NCI-H2081 (cell line): ENCODE measurements at regions not wholly inside any gene's neighbourhood (a gene's known extent, or its start where the extent isn't known, plus 50 kb on each side); places are given as distances from the start of the nearest gene placed in this dataset.

Experiments used
- DNase-seq, 2 experiments: peaks; one replicate each; lab custom pipeline; 2025; lab: John Stamatoyannopoulos, UW

GRCh38 chr18:21996351-21996826, 173.0 kb upstream of the GATA6 start:
- no peak for DNase-seq

DNA sequence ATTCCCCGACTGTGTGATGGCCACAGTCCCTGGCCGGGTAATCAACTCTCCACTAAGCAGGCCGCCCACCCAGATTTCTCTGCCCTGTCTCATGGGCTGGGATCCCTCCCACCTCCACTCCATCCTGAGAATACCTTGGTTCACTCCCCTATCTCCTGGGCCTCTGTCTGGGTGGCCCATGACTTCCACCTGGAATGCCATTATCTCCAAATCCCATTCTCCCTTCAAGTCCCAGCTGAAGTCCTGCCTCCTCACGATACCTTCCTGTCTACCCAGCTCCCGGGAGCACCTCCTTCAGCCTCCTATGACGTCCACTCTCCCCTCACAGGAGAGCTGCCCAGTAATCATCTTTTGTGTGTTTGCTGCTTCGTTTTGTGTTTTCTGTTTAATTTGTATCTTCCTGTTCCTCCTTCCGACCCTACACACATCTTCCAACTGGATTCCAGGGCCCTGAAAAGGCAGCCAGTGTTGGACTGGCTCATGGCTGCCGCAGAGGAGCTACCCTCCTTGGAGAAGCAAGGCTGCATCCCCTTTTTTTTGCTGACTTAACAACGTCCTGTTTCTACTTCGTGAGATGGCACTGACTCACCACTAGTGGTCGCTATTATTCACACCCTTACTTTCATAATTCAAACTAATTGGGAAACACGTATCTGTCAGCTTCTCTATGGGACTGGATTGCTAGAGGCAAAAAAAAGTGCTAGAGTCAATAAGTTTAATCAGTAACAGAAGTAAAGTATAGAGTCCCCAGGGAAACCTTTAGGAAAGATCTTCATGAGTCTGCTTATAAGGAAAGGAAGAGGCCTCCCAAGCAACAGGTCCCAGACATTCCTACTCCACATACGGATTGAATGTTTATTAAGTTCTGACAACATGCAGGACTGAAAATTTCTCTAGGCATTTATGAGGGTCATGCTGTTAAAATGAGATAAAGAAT, 171.9 kb upstream of the GATA6 start:
- peak; percentile 23 to 31 for DNase-seq

- DNase-seq: no peak
Observed at GRCh38 chr18:21998486-21998885, 170.9 kb upstream of the GATA6 start.

DNA sequence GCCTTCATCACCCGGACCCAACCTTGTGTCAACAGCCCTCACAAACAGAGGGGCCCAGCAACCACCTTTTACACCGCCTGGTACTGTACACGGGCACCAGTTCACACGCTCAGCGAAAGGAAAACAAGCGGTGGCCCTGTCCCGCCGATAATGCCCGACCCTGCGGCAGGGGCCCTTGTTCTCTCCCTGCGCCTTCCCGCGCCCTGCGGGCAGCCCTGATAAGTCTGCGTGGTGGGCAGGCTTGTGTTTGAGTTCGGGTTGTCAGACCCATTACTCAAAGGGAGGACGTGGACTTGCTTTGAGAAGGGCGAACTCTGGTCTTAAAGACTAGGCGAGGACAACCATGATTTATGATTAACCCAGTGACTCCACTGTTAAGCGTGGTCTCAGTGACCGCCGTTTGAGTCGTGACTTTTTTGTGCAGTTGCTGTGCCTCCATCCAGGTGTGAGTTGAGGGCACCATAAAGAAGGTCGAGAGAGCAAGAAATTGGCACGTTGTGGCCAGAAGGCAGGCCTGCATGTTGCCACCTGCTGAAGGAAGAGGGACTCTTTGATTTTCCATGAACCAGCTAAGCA, 167.4 kb upstream of the GATA6 start:
- no peak for DNase-seq

GRCh38 chr18:22005191-22005841, 164.1 kb upstream of the GATA6 start:
- no peak for DNase-seq

DNA sequence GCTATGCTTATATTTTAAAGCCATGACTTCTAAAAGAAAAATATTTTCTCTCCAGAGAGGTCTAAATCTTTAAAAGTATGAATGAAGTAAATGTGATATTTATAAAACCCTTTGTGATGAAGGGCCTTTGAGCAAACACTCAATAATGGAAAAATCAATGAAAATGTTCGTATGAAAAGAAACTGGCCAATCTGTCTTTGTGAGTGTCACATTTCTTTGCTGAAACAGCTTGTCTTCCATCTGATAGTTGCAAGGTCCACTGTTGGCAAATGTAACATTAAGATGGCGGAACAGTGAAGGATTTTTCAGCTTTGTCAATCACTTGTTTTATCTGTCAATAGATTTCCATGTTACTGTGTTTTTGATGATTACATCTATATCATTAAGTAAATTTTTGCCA, 162.9 kb upstream of the GATA6 start:
- DNase-seq: no peak

- DNase-seq: no peak
Observed at GRCh38 chr18:22009242-22009641, 160.1 kb upstream of the GATA6 start.

DNA sequence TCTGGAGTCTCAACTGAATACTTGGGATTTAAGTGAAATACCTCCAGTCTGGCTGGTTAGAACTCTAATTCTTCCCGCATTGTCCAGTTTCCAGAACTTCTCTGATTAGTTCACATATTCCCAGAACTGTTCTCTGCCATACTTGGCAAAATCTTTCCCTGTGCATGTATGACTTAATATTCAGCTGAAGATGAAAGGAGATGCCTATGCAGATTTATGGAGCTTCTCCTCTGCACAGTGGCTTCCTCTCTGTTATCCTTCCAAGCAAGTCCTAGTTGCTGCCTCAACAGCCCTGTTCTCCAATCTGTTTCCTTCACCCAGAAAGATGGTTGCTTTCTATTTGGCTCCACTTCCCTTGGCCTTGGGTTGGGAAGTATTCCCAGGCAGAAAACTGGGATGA, 155.4 kb upstream of the GATA6 start:
- DNase-seq: no peak

GRCh38 chr18:22015156-22015555, 154.2 kb upstream of the GATA6 start:
- DNase-seq: no peak

DNA sequence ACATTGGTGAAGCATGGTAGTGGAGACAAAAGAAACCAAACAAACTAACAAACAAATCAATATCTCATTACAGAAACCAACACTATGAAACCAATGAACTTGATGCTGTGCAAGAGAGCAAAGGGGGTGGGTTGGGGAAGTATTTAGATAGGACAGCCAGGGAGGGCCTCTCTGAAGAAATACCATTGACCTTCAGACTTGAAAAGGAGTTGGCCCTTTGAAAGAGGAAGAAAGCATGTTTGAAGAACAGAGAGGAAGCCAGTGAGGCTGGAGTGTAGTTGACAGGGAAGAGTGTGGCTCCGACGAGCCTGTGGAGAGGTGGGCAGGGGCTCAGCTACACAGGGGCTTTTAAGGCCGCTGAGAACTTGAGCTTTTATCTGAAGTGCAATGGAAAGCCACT, 151.0 kb upstream of the GATA6 start:
- DNase-seq: no peak

DNA sequence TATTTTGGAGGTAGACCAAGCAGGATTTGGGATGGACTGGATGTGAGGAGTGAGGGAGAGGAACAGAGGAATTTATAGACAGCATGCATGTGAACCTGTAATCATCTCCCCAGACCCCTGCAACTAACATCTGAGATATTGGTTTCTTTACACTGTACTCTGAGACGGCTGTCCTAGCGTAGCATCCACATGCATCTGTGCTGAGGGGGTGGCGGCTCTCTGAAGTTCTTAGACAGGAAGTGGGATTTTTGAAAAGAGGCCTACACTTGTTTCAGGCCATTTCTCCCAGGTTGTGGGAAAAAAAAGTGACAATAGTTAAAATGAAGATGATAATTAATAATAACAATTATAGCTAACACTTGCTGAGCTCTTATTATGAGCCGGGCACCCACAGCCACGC, 150.2 kb upstream of the GATA6 start:
- no peak for DNase-seq

DNA sequence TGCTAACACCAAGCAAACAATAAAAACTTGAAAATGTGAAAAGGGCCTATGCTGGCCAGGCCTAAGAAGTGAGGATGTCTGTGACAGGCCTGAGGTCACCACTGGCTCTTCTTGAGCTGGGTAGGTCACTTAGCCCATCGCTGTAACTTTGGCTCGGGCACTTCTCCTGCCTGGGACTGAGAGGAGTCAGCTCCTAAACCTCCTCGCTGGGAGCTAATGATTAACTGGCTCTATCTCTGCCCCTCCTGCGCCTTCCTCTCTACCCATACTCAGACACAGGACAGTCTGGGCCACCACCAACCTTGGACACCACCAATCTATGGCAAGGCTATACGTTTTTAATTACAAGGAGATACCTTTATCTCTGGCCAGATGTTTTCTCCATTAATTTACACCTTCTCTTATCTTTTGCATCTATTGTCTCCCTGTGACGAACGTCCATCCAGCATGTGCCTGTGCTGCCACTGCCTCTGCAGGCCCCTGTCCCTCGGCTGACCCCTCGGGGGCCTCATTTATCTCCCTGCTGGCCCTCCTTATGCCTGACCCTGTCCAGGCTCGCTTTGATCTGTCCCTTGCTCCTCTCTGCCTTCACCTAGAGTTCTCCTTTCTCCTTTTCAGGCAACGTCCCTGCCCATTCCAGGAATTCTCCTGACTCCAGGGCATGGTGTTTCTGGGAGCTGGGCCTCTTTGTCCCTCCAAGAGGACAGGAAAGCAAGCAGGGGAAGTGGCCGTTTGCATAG, 149.1 kb upstream of the GATA6 start:
- DNase-seq: no peak

DNA sequence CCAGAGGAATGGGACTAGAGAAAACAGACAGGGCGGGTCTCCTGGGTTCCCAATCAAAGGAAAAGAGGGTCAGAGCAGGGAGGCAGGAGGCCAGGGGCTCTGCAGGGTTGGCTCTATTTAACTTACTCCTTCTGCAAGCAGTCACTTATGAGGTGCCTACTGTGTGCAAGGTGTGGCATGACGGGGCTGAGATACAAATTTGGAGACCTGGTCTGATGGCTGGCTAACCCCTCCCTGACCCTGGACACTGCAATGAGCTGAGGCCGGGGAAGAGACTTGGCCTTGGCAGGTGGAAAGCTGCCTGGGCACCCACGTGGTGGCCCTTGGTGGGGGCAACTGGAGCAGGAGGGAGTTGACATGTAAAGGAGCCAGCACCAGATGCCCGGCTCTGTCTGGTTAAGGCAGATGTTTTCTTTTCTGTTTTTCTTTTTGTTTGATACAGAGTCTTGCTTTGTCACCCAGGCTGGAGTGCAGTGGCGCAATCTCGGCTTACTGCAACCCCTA, 148.5 kb upstream of the GATA6 start:
- no peak for DNase-seq

GRCh38 chr18:22021701-22022100, 147.7 kb upstream of the GATA6 start:
- peak in 1 of 2 experiments; percentile 40 for DNase-seq

GRCh38 chr18:22024924-22025323, 144.5 kb upstream of the GATA6 start:
- no peak for DNase-seq

DNA sequence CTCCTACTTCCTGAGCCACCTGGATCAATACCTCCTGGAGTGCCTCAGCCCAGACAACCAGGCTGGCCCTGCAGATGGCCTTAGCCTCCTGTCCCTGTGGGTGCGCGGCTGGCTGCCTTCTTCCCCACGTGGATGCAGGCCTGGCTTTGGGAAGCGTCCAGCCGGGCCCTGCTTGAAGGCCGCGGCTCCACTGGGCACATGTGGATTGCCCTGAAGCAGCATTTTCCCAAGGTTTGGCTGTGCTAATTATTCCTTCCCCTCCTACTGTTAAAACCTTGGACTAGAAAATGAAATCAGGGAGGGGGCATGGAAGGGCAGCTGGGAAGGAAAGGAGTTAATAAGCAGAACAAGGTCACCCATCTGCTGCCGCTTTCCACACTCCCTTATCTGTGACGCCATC, 143.0 kb upstream of the GATA6 start:
- no peak for DNase-seq

DNA sequence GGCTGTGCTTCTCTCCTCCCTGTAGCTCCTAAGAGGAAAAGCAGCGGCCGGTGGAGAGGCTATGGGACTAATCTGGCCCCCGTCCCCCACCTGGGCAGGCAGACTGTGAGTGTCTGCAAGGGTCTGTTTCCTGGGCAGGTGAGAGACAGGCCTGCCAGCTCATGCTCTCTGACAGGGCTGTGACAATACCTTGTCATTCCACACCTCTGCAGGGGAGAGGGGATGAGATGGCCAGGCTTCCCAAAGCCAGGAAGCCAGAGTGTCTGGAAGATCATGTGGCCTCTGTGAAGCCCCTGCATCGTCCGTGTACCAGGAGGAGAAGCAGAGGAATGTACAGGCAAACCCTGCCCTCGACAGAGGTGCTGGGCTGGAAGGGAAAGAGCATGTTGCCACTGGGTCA, 142.5 kb upstream of the GATA6 start:
- DNase-seq: no peak

GRCh38 chr18:22031611-22032010, 137.8 kb upstream of the GATA6 start:
- DNase-seq: no peak

DNA sequence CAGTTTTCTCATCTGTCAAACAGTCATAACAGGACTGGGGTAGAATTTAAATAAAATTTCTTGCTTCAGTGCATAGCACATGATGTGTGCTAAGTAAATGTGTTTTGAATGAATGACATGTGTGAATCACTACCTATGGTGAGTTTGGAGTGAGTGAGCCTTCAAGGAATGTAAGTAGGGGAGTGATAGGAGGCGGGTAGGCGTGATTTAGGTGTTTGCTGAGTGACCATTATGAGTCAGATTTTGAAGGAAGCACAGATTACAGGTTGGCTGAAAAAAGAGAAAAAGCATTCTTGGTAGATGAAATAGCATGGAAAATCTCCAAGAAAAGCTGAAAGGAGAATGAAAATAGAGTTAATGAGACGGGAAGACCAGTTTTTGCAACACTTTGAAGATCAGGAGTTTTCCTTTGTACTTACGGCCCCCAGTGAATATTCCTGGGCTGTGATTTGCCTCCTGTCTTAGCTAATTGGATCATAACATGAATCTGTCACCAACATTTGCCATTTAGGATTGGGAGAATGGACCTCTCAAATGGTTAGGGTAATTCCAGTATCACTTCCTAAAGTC, 136.9 kb upstream of the GATA6 start:
- no peak for DNase-seq

DNA sequence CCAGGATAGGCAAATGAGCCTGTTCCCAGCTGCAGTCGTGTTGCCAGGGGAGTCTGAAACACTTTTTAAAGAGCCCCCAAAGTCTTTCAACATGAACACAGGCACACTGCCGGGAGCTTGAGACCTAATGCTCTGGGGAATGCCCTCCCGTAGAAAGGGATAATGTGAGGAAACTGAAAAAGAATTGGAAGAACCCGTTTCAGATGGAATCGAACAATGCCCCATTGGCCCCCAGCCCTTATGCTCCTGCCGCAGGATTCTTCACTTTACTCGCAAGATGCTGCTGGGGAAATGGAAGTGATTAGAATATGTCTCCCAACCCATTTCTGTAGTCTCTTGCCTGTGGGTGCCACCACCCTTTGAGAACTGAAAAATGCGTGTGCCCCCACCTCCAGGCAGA, 136.3 kb upstream of the GATA6 start:
- DNase-seq: no peak

- no peak for DNase-seq
Observed at GRCh38 chr18:22034276-22034675, 135.1 kb upstream of the GATA6 start.

GRCh38 chr18:22040533-22040932, 128.9 kb upstream of the GATA6 start:
- DNase-seq: no peak
